ENCODE measurements at regions not wholly inside any gene's neighbourhood (a gene's known extent, or its start where the extent isn't known, plus 50 kb on each side); places are given as distances from the start of the nearest gene placed in this dataset.
"Not testable (repeated sequence)": the region's sequence is repeated elsewhere in the genome, so short reads cannot be mapped to it uniquely, and the experiment has no call there.

DNA sequence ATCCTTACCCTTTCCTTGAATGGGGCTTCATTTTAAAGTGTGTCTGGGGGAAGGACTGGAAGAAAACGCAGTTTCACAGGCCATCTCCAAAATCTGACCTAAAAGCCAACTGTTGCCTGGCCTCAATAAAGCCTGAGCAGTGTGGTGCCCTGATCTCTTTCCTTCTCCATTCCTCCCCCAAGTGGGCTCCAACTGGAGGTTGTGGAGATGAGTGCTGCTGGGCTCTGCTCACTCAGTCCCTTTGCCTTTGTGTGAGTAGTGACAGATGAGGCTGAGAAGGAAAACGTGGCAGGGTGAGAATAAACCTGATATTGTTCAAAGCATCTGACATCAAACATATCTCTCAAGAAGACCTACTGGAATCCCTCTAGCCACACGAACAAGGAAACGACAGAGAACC, 181.4 kb upstream of the NBPF9 start:
- not testable (repeated sequence) for TF ChIP-seq HDGF (IDR thresholded peaks at IDR 0.05); SRF (IDR thresholded peaks at IDR 0.05; ENCODE audit: low read depth in 2 of 2, low read length in 2 of 2); FOS (IDR thresholded peaks at IDR 0.05; ENCODE audit: borderline replicate concordance, extremely low read depth, insufficient read length); SIN3A (IDR thresholded peaks at IDR 0.05; ENCODE audit: low read depth, low read length); FOXK2 (IDR thresholded peaks at IDR 0.05); POLR2AphosphoS5 (IDR thresholded peaks at IDR 0.05; ENCODE audit: low read length); TAF1 (IDR thresholded peaks at IDR 0.05; ENCODE audit: borderline replicate concordance, low read depth, low read length); POU2F2 (IDR thresholded peaks at IDR 0.05; ENCODE audit: borderline replicate concordance, low read depth, low read length)
- TF ChIP-seq, protein P1, sequence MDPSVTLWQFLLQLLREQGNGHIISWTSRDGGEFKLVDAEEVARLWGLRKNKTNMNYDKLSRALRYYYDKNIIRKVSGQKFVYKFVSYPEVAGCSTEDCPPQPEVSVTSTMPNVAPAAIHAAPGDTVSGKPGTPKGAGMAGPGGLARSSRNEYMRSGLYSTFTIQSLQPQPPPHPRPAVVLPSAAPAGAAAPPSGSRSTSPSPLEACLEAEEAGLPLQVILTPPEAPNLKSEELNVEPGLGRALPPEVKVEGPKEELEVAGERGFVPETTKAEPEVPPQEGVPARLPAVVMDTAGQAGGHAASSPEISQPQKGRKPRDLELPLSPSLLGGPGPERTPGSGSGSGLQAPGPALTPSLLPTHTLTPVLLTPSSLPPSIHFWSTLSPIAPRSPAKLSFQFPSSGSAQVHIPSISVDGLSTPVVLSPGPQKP (IDR thresholded peaks at IDR 0.05; ENCODE audit: low read depth, low read length), result not testable (repeated sequence)
- TF ChIP-seq, protein P2, sequence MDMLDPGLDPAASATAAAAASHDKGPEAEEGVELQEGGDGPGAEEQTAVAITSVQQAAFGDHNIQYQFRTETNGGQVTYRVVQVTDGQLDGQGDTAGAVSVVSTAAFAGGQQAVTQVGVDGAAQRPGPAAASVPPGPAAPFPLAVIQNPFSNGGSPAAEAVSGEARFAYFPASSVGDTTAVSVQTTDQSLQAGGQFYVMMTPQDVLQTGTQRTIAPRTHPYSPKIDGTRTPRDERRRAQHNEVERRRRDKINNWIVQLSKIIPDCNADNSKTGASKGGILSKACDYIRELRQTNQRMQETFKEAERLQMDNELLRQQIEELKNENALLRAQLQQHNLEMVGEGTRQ (IDR thresholded peaks at IDR 0.05; ENCODE audit: borderline replicate concordance, low read depth, low read length), result not testable (repeated sequence)

Data from GM12878 (cell line).